ENCODE measurements at regions not wholly inside any gene's neighbourhood (a gene's known extent, or its start where the extent isn't known, plus 50 kb on each side); places are given as distances from the start of the nearest gene placed in this dataset.
A peak's percentile ranks its signal among the peaks of the same experiment; 100 is the strongest.
"Not testable (repeated sequence)": the region's sequence is repeated elsewhere in the genome, so short reads cannot be mapped to it uniquely, and the experiment has no call there.

- DNase-seq (ENCODE audit: low spot score) = no peak
Measured at GRCh38 chr18:21928925-21929324, 188.3 kb downstream of the MIB1 start.

DNA sequence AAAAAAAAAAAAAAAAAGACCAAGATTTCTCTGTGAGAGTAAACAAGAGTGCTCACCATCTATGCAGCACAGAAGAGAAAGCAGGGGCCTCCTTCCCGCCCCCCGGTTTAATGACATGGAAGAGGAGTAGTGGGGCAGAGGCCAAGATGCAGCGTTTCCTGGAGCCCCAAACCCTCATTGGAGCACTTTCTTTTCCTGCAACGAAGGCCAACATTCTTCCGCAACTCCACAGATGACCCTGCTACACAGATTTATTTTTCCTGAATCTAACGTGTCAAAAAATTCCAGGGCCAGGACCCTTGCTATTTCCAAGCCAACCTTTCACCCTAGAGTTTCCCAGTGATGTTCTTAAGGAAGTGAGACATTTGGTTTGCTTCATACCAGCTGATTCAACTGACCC is 189.6 kb downstream of the MIB1 start:
- no peak for DNase-seq (ENCODE audit: low spot score)

GRCh38 chr18:21933931-21934765 is 193.6 kb downstream of the MIB1 start:
- DNase-seq (ENCODE audit: low spot score) = no peak

DNA sequence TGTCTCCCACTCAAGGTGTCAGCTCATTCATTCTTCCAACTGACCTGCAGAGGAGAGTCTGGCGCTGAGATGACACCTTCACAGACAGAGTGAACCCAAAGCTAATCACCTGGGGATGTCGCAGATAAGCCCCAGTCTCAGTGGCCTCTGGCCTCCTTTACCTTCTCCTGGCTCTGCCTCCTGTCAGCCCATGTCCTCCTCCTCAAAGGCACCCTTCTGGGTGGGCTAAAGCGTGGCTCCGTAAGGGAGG is 194.1 kb downstream of the MIB1 start:
- DNase-seq (ENCODE audit: low spot score) = no peak

DNA sequence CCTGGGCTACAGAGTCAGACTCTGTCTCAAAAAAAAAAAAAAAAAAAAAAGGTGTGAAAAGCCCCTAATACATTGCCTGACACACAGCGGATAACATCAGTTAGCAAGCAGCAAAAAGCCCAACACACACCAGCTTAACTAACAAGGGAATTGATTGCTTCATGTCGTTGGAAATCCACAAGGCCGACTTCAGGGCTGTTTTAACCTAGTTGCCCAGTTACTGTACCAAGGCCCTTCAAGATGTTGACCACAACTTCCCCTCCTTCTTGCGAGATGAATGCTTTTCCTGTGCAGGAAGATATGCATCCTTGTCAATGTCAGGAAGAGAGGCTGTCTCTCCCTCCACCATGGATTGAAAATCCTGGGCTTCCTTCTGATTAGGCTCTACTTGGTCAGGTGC is 202.9 kb downstream of the MIB1 start:
- DNase-seq (ENCODE audit: low spot score) = no peak

DNA sequence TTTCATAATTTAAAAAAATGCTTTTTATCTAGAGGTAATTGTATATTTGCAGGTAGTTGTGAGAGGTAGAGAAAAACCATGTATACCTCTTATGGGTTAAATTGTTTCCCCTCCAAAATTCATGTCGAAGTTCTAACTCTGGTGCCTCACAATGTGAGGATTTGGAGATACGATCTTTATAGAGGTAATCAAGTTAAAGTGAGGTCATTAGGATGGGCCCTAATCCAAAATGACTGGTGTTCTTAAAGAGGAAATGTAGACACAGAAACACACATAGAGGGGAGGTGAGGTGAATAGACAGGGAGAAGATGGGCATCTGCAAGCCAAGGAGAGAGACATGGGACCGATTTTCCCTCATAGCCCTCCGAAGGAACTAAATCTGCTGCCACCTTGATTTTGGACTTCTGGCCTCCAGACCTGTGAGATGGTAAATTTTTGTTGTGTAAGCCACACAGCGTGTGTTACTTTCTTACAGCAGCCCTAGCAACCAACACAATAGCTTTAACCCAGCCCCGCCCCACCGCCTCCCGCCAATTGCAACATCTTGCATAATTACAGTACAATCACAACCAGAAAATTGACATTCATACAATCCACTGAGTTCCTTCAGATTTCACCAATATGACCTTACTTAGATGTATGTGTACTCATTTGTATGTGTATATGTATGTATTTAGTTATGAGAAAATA is 208.9 kb downstream of the MIB1 start:
- DNase-seq (ENCODE audit: low spot score) = no peak

DNA sequence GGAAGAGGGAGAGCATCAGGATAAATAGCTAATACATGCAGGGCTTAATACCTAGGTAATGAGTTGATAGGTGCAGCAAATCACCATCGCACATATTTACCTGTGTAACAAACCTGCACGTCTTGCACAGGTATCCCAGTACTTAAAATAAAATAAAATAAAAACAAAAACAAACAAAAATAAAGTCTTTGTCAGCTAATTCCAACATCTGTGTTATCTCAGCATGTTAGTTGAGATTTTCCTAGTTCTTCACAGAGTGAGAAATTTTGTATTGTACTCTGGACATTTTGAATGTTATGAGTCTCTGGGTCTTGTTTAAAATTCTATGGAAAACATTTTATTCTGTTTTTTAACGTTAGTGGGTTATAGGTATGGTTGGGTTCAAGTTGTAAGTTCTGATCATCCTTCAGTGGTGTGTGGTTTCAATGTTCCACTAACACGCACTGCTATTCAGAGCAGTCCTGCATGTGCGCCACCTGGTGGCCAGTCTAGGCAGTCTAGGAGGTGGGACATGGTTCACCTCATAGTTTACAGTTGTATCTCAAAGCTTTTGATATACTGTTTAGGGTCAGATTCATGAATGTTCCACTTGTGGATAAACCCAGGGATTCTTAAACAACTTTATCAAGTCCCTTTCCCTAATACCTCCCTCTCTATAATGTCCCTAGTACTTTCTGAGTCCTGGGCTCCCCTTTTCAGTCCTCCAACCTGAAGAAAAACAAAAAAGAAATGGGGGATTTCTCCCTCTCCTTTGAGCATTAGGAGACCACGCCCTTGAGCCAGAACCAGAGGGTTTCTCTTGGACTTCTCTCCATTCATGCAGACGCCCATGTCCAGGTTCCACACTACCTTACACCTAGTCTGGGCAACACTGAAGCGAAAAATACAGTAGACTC is 213.4 kb upstream of the GATA6 start:
- DNase-seq (ENCODE audit: low spot score) = peak; percentile 72

DNA sequence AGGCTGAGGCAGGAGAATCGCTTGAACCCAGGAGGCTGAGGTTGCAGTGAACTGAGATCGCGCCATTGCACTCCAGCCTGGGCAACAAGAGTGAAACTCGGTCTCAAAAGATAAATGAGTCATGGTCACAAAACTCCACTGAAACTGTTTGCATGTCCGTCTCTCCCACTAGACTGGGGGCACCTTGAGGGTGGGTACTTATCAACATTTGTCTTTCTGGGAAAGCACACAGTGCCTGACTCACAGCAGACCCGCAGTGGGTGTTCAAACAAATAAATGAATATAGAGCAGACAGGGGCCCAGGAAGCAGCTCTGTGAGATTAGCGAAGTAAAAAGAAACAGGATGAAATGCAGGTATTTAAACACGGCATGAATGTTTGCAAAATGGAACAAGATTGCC is 211.1 kb upstream of the GATA6 start:
- no peak for DNase-seq (ENCODE audit: low spot score)

DNA sequence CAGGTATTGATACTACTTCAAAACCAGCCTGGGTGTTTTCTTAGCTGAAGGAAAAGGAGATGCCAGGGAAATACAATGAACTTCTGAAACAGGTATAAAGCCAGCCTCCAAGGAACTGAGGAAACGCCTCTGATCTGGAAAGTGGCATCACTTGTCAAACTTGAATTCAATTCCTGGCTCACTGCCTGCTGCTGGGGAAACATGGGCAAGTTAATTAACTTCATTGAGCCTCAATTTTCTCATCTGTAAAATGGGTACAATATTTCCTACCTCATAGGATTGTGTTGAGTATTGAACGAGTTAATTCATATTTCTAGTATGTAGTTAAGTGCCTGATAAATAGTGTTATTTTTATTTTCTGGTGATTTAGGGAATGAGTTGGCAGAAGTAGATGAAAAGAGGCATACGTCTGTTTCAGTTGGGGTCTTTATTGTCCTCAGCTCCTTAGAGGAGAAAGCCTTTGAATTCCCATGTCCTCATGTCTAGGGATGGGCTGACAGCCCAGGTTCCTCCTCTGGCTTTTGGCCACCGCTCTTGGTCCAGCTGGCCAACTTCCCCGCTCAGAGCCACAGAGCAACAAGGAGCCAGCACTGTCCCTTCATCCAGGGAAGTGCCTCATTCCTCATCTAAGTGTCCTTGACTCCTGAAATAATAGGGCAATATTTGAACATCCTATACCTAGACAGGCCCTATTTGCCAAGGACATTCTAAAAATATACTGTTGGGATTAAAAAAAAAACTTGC is 210.5 kb upstream of the GATA6 start:
- DNase-seq (ENCODE audit: low spot score) = no peak

- DNase-seq (ENCODE audit: low spot score) = no peak
Measured at GRCh38 chr18:21960189-21960588, 209.2 kb upstream of the GATA6 start.

- DNase-seq (ENCODE audit: low spot score) = no peak
Measured at GRCh38 chr18:21963336-21963735, 206.1 kb upstream of the GATA6 start.

DNA sequence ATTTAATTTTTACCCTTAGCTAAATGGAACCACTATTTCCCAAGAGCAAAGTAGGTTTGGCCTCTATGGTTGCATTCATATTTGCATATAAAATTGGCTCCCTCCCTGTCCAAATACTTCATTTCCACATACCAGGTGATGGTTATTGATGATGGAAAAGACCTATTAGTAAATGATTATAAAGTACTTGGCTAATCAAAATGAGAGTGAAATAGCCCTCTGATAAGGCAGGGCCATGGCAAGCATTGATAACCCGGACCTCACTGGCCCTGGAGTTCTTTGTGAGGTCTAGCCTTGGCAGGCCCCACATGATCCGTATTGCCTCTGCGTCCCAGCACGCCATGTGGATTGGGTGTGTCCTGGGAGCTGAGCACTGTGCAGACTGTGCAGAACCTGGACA is 201.1 kb upstream of the GATA6 start:
- DNase-seq (ENCODE audit: low spot score) = no peak

DNA sequence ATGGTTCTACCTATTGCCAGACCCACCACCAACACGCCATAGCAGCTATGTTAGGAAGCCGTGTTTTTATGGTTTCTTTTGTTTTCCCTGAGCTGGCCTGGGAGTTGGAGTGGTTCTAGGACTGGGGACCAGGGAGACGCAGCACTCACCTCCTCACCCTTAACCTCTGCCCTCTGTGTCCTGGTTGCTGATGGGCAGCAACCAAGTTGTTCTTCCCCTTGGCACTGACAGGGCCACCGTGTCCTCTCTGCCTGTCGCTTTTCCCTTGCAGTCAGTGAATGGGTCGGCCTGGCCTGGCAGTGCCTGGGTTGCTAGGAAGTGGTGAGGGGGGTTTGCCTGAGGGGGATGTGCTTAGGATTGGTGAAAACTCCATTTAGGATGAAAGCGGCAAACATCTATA is 197.1 kb upstream of the GATA6 start:
- no peak for DNase-seq (ENCODE audit: low spot score)

DNA sequence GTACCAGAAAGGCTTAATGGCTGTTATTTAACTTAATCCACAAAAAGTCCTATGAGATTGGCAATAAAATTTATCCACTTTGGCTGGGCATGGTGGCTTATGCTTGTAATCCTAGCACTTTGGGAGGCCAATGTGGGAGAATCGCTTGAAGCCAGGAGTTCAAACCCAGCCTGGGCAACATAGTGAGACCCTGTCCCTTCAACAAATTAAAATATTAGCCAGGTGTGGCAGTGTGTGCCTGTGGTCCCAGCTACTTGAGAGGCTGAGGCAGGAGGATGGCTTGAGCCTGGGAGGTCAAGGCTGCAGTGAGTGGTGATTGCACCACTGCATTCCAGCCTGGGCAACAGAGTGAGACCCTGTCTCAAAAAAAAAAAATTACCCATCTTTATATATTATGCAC is 193.4 kb upstream of the GATA6 start:
- DNase-seq (ENCODE audit: low spot score) = not testable (repeated sequence)

- DNase-seq (ENCODE audit: low spot score) = no peak
Measured at GRCh38 chr18:21978546-21979170, 190.7 kb upstream of the GATA6 start.

DNA sequence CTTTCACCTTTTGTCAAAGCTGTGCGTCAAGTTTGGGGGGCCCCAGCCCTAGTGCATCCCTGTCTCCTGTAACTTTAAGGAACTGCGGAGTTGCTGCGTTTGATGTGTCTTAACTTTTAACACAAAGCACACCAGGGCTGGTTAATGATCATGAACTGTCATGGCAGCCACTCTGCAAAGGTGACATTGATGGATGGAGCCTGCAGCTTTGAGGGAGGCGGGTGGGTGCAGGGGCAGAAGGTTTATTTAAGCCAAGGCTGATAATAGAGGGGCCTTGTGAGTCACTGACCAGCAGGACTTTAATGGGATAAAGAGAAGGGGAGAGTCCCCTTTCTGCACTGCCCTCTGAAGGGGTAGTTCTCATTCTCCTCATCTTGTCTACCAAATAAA is 190.2 kb upstream of the GATA6 start:
- no peak for DNase-seq (ENCODE audit: low spot score)

DNA sequence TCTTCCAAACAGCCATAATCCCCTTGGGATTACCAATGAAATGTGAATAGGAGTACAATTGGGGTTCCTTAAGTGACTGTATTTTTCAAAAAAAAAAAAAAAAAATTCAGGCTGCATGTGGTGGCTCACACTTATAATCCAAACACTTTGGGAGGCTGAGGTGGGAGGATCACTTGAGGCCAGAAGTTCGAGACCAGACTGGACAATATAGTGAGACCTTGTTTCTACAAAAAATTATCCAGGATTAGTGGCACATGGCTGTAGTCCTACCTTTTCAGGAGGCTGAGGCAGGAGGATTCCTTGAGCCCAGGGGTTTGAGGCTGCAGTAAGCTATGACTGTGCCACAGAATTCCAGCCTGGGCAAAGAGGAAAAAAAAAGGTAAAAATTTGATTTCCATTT is 189.6 kb upstream of the GATA6 start:
- DNase-seq (ENCODE audit: low spot score) = no peak

DNA sequence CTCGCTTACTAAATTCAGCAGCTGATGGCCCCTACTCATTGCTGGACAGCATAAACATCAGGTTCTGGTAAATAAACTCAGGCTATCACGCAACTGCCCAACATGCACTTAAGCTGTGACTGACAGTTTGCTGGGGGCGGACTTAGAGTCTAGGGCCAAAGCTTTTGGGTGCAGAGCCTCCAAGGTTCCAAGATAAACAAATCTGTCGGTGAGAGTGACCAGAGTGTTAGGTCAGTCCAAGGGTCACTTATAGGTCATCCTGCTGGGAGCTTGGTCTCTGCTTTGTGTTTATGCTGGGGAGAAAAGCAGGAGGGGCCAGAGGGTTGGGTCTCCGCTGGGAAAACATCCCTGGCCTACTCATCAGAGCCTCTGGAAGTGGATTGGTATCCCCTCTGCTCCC is 188.6 kb upstream of the GATA6 start:
- DNase-seq (ENCODE audit: low spot score) = no peak

- not testable (repeated sequence) for DNase-seq (ENCODE audit: low spot score)
Measured at GRCh38 chr18:21981489-21981888, 187.9 kb upstream of the GATA6 start.

- no peak for DNase-seq (ENCODE audit: low spot score)
Measured at GRCh38 chr18:21991081-21991534, 178.3 kb upstream of the GATA6 start.

DNA sequence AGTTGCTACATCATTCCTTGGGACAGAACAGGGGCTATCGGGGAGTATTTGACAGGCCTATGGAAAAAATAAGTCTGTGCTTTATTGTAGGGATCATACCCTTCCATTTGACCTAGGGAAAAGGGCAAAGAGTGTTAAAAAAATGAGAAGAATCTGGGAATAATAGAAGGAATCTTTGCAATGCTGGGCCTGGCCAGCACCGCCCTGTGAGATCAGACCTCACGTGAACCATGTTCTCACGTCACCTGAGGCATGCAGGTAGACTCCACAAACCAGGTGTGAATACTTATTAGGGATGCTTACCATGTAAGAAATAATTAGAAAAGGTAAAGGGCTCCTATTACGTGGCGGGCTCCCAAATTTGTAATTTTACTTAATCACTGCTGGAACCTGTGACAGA is 177.5 kb upstream of the GATA6 start:
- DNase-seq (ENCODE audit: low spot score) = no peak
